Astrocyte of the hippocampus (primary cell): ENCODE measurements at regions not wholly inside any gene's neighbourhood (a gene's known extent, or its start where the extent isn't known, plus 50 kb on each side); places are given as distances from the start of the nearest gene placed in this dataset.

Experiments used
- DNase-seq: peaks from one replicate; pipeline ENCODE4 v3.0.0; 2011; ENCODE audit warnings: low read depth, low spot score

DNA sequence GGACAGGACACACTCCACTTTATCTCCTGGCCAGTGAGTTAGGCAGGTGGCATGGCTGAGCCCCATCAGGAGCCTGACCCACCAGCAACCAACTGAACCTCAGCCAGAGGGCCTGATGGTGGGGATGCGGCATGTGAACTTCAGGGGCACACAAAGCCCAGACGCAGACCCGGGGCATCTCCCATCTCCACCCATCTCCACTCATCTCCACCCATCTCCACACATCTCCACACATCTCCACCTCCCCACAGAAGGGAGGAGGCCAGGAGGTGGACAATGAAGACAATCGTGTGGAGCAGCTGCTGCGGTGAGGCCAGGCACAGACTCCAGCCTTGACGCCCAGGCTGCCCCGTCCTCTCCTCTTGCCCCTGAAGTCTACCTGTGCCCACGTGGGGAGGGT, 340.8 kb downstream of the CTTN start:
- DNase-seq, result no peak

- DNase-seq, result no peak
These were observed 341.6 kb downstream of the CTTN start for GRCh38 chr11:70739811-70740487.

- DNase-seq, result no peak
These were observed 342.1 kb downstream of the CTTN start for GRCh38 chr11:70740488-70740851.

DNA sequence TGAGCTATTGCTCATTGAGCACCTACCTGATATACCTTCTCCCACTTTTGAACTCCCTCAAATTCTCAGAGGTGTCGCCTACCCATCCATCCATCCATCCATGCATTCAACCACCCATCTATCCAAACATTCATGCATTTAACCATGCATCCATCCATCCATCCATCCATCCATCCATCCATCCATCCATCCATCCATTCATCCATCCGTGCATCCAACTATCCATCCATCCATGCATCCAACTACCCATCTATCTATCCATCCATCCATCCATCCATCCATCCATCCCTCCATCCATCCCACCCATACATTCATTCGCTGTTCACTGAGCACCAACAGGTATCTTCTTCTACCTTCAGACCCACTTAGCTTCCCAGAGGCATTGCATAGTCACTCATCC, 342.8 kb downstream of the CTTN start:
- no peak for DNase-seq

DNA sequence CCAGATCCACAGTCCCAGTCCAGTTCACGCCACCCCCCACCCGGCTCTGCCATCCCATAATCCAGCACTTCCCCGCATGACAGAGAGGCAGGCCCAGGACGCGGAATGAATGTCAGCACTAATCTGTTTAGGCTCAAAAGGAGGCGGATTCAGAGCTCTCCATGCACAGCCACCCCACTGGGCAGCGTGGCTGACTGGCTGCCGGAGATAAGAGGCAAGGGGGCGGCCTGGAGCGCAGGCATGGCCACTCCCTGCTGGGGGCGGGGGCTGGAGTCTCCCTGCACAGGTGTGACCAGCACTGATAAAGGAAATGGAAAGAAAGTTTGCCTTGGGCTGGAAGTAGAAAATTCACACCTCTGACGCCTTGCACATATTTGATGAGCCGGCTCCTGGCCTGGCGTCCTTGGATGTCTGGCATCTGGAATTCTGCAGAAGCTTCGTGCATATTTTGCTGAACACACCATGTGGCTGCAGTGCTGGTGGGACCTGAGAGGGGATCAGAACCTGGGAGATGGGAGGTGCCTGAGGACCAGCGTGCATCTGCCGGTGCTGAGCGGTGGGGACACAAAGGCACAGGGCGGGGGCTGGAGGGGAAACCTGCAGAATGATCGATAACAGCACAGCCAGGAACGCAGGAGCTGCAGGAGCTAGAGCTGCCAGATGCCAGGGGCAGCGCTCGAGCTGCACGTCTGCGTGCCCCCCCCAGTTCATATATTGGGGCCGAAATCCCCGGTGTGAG, 344.4 kb downstream of the CTTN start:
- DNase-seq, result no peak

GRCh38 chr11:70743329-70743728, 345.0 kb downstream of the CTTN start:
- DNase-seq, result no peak

- no peak for DNase-seq
These were observed 345.6 kb downstream of the CTTN start for GRCh38 chr11:70743941-70744351.

DNA sequence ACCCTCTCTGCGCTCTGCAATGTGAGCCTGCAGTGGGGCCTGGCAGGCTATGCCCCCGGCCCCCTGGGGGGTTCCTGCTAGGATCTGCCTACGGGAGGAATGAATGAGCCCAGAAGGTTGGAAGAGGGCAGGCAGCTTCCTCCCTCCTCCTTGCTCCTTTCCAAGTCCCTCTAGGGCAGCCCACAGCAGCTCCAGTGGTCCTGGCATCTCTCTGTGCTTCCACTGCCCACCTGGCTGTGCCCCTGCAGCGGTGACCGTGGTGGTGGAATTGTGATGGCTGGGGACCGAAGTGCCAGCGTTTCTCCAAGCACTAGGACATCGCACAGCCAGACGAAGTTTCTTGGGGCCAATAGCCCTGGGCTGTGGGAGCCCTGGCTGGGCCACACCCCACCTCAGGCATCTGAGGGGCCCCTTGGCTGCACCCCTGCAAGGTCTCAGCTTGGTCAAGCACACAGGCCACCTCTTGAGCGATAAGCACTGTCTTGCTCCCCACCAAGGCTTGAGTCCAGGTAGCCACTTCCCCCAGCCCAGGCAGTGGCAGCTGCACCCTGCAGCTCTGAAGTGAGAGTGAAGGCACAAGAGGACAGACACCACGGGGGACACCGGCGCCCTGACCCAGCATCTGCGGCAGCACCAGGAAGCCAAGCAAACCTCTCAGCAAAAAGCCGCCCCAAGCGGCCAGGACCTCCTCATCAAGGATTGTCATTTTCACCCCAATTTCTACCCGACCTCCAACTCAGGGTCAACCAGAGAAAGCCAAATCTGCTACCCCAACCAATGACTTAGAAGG, 346.3 kb downstream of the CTTN start:
- DNase-seq, result no peak

DNA sequence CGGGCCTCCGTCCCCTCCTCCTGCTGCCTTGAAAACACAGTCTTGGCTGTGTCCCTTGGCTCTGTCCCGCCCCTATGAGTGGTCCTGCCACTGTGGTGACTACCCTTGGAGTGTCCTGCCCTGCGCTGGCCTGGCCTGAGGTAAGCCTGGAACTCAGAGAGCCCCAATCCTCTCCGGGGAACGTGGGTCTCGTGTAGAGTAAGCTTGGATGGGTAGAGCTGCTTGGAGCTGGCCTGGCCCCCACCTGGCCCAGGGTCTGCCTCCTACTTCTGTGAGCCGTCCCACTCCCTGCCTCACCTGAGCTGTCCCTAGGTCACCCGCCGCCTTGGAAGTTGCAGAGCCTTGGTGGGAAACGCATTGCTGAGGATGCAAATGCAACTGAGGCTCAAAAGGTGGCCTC, 347.1 kb downstream of the CTTN start:
- no peak for DNase-seq

DNA sequence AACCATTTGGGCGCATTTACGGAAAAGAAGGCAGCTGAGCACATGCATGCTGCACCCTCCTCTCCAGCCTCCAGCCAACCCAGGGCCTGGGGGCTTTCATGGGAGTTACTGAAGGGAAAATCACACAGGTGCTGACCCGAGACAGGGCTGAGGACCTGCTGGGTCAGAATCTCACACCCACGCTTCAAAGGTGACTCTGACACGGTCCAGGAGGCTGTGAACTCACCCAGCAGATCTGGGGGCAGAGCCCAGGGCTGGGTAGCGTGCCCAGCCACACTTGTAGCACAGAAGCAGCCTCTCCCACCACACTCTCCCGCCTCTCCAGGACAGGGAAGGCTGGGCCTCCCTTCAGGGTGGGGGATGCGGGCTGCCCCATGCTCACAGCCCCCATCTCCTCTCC, 347.6 kb downstream of the CTTN start:
- DNase-seq, result no peak

GRCh38 chr11:70746351-70746750, 348.0 kb downstream of the CTTN start:
- no peak for DNase-seq

GRCh38 chr11:70747285-70747684, 349.0 kb downstream of the CTTN start:
- DNase-seq, result no peak

GRCh38 chr11:70747921-70748320, 349.6 kb downstream of the CTTN start:
- DNase-seq, result no peak

DNA sequence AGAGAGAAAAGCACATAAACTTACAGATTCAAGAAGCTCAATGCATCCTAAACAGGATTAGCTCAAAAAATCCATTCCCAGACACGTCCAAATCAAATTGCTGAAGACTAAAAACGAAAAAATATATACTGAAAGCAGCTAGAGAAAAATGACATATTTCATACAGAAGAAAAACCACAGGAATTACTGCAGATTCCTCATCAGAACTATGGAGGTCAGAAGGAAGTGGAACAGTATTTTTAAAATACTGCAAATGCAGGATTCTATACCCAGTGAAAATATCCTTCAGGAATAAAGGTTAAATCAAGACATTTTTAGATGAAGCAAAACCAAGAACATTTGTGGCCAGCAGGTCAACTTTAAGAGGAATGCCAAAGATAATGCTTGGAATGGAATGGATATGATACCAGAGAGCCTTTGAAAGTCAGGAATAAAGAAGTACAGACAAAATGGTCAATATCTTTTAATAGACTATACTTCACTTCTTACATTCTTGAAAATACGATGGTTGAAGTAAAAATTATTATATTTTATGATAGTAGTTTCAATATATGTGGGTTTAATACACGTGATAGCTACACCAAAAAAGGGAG, 352.9 kb downstream of the CTTN start:
- no peak for DNase-seq

DNA sequence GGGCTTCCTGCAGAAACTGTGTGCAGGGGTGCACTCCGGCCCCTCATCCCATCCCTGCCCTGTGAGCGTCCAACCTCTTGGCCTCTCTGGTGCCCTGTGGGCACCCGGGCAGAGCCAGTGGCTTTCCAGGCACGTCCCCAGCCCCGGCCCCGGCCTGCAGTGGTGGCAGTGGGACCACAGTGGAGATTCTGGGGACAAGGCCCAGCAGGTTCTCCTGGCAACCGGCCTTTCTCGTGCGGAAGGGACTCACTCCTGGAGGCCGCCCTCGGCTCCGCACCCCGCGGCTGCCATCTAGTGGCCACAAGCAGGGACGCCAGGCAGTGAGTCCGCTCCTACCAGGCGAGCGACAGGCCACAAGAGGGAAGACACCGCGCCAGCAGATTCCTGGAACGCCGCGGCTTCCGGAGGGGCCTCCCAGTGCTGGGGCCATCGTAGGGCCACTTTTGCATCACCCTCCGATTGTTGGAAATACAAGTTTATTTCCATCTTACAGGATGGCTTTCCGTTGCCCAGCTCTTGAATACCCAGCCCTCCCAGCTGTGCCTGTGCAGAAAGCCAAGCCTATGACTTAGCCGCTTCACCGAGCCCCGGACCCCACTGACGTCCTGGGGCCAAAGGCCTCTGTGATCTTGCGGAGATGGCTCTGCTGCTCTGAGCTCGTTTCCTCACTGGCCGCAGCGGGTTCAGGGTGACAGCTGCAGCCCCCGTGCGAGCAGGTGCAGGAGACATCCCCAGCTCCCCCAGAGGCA, 357.3 kb downstream of the CTTN start:
- DNase-seq, result peak; percentile 88

GRCh38 chr11:70756341-70756740, 358.0 kb downstream of the CTTN start:
- no peak for DNase-seq

GRCh38 chr11:70756756-70757155, 358.4 kb downstream of the CTTN start:
- DNase-seq, result no peak

DNA sequence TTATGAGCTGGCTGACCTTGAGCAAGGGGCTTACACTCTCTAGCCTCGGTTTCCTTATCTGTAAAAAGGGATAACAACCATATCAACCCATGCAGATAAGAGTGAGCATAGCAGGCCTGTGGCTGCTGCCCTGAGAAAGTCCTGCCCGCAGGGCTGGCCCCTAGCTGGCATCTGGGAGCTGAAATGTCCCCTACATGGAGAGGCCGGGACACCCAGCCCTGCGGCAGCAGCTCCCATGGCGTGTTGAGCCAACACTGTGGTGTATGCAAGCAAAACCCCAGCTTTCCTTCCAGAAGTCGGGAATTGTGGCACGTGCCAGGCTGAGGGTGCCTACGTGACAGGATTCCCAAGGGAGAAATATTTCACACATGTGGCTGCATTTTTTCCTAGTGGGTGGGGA, 358.9 kb downstream of the CTTN start:
- DNase-seq, result no peak

GRCh38 chr11:70758206-70758605, 359.9 kb downstream of the CTTN start:
- DNase-seq, result no peak

- DNase-seq, result no peak
These were observed 361.5 kb downstream of the CTTN start for GRCh38 chr11:70759846-70760245.

- DNase-seq, result no peak
These were observed 362.2 kb downstream of the CTTN start for GRCh38 chr11:70760416-70761020.
